Fibroblast of peridontal ligament (primary cell): ENCODE measurements at regions not wholly inside any gene's neighbourhood (a gene's known extent, or its start where the extent isn't known, plus 50 kb on each side); places are given as distances from the start of the nearest gene placed in this dataset.
"Not testable (repeated sequence)": the region's sequence is repeated elsewhere in the genome, so short reads cannot be mapped to it uniquely, and the experiment has no call there.

ENCODE experiments used
- DNase-seq: peaks from one replicate; pipeline ENCODE4 v3.0.0-alpha.2; 2010; ENCODE audit errors: extremely low read depth

DNA sequence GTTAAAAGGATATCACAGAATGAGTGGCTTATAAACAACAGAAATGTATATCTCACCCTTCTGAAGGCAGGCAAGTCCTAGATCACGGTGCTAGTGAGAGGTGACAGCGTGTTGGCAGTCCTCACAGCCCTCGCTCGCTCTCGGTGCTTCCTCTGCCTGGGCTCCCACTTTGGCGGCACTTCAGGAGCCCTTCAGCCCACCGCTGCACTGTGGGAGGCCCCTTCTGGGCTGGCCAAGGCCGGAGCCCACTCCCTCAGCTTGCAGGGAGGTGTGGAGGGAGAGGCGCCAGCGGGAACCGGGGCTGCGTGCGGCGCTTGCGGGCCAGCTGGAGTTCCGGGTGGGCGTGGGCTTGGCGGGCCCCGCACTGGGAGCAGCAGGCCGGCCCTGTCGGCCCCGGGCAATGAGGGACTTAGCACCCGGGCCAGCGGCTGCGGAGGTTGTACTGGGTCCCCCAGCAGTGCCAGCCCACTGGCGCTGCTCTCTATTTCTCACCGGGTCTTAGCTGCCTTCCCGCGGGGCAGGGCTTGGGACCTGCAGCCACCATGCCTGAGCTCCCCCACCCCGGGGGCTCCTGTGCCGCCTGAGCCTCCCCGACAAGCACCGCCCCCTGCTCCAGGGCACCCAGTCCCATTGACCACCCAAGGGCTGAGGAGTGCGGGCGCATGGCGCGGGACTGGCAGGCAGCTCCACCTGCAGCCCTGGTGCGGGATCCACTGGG lies 778.1 kb downstream of the DIPK2A start:
- not testable (repeated sequence) for DNase-seq

DNA sequence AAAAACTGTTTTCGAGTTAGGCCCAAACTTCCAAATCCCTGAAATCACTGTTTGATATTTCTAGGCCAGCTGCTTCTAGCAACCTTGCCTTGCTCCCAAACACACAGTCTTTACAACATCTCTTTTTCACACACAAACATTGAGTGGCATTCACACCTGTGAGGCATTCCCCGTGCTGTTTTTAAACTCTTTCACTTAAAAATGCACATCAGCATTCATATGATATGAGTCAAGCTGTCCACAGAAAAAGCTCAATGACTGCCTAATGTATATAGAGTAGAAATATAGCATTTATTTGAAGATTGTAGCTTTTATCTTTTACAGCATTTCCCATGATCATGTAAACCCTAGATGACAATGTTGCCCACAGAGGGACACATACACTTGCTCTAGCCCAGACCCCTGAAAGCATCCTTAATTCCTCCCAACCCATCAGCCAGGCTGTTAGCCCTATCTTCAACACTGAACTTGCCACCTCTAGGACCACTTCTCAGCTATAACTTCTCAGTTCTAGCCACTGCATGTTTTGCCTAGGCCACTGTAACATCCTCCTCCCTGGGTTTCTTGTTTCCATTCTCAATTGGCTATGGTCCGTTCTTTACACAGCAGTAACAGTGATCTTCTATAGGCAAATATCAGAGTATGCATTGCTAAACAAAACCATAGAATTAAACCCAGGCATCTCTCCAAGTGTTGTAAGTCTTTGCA lies 782.6 kb downstream of the DIPK2A start:
- DNase-seq, result no peak

DNA sequence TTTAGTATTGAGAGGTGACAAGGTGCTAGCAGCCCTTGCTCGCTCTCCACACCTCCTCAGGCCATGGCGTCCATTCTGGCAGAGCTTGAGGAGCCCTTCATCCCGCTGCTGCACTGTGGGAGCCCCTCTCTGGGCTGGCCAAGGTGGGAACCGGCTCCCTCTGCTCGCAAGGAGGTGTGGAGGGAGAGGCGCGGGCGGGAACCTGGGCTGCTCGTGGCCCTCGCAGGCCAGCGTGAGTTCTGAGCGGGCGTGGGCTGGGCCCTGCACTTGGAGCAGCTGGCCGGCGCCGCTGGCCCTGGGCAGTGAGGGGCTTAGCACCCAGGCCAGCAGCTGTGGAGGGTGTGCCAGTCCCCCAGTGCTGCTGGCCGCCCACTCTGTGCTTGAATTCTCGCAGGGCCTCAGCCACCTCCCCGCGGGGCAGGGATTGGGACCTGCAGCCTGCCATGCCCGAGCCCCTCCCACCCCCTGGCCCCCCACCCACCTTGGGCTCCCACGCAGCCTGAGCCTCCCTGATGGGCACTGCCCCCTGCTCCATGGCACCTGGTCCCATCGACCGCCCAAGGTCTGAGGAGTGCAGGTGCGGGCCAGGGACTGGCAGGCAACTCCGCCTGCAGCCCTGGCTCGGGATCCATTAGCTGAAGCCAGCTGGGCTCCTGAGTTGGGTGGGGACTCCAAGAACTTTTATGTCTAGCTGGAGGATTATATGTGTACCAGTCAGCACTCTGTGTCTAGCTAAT lies 785.2 kb downstream of the DIPK2A start:
- DNase-seq, result no peak

DNA sequence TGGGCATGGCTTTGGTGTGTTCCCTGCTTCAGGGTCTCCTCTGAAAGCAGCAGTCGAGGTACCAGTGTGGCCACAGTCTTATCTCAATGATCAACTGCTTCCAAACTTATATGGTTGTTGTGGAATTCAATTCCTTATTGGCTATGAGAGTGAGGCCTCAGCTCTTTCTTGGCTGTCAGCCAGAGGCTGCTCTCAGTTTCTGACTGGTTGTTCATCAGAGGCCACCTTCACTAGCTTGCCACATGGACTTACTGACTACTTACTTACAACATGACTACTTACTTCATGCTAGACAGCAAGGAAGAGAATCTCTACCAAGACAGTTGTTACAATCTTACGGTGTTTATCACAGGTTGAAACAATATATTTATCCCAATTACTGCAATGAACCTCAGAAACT lies 789.2 kb downstream of the DIPK2A start:
- peak; percentile 5 for DNase-seq

DNA sequence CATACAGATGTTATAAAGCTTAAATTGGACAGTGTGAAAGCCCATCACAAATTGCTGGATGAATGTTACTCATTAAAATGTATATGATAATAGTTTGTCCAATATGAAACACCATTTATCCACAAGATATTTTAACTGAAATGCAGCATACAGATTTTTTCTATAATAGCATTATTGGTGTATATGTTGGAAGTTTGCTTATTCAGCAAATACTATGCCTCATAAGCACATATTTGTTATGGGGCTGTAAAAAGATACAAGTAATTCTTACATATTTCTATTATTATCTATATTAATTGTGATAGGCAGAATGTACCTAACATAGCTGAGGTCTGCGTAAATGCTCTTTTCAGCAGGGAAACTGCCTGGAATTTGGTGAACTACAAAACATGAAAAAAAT lies 790.5 kb downstream of the DIPK2A start:
- no peak for DNase-seq

DNA sequence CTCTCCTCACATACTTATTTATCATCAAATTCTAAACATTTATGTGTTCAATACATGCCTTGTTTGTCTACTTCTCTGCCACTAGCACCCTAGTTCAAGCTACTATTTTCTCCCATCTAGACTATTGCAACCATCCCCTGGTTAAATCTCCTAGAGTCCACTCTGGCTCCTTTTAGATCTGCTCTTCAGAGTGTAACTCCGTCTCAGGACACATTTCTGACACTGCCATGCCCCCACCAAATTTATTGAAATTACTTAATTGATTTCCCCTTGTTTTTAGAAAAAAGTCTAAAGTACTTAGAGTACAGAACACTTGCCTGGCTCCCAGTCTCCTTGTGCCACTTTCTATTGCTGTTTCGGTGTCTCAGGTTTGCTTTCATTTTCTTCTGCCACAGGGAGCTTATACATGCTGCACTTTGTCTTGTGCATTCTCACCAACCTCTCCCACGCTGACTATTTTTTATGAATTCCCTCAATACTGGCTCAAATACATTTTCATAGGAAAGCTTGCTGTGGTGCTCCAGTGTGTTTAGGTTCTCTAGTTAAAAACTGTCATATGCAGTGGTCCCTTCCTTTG lies 792.3 kb downstream of the DIPK2A start:
- DNase-seq, result peak; percentile 27

DNA sequence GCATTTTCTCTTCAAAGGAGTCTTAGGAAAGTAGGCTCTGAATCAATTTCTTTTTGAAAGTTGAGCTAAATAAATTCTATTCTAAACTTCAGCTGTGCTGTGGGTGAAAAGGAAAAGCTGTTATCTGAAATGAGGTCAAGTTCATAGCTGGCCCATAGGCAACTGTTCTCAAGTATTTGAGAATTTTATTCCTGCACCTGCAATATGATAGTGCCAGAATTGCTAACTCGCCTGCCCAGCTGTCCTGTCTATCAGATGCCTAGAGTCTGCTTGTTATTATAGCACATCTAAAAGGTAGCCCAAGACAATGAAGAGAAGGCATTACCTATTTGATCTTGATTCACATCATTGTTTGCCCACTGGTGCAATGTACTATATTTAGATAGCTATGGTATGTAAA lies 798.7 kb downstream of the DIPK2A start:
- no peak for DNase-seq

DNA sequence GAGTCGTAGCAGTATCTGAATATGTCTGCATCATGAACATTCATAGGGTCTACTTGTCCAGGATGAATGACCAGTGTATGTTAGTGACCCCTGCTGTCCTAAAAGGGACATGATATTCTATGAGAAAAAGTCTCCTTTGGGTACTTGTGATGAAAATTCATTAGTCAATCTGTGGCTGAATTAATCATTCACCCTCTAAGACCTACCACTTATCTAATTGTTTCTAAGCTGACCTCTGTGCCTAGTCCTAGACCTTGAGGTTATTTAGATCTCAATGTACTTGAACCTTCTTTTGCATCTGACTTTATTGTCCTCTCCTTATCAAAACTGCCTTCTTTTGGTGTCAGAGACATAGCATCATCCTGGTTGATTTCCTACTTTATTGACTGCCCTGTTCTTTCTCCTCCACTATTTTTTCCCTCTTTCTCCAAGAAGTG lies 799.3 kb downstream of the DIPK2A start:
- DNase-seq, result peak; percentile 71

DNA sequence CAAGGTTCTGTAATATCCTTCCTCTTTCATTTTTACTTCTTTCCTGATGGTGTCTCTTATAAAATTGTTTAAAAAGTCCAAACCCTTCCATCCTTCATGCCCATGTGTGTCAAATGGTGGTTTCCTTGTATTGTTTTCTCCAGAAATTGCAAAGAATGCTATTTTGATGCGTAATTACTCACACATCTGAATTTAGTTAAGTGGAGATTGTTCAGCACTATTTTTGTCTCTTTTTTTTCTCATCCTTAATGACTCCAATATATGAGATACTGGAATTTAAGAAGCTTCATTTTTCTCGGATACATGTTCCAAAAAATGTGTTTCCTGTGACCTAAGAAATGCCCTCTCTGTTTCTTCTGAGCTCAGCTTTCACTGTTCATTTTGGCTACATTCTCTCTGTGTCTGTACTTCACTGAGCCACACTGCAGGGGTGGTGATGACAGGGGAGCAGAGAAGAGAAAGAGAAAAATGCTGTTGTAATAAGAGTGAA lies 799.8 kb downstream of the DIPK2A start:
- DNase-seq, result peak; percentile 62

DNA sequence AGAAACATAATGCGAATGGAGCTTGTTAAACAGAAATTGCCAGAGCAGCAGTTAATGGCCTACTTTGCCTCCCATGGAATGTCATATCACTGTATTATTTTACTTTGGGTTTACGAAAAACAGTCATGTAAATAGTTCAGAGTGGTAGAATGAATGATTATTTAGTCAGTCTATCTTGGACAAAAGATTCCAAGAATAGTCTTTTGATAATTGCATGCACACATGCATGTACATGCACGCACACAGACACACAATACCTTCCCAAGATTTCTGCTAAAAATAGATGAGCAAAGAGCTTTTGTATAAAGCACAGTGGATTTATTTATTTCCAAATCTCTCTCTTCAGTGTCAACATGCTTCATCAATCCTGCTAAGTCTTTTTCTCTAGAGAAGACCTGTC lies 800.7 kb downstream of the DIPK2A start:
- DNase-seq, result no peak

DNA sequence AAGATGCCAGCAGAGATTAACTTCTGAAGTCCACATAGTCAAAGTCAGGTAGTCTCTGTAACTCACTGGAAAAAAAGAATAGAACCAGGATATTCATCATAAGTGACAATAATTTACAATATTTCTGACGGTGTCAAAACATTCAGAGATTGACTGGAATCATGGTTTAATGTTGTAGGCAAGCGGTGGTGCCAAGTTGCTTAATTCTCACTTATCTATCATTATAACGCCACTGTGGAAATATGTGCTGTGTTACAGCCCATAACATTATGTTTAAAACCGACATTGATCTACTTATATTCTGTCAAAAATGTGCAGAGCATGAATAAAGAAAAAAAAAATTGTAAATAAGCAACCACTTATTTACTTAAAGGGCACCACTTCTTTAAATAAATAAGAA lies 801.7 kb downstream of the DIPK2A start:
- no peak for DNase-seq

DNA sequence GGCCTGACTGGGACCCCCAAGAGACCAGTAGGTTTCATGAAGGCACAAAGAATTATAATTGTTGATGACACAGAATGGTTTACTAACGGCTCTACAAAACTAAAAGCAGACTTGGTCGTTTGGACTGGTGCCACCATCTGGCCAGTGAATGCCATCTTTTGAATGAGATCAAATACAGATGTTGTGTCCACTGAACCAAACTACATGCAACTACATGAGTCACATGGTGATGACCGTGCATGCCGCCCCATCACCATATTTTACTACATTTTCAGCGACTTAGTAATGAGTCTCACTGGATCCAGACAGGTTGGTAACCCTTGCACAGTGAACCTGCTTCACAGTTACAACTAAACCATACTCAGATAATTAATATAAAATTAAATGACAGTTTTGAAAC lies 803.3 kb downstream of the DIPK2A start:
- DNase-seq, result peak; percentile 87

DNA sequence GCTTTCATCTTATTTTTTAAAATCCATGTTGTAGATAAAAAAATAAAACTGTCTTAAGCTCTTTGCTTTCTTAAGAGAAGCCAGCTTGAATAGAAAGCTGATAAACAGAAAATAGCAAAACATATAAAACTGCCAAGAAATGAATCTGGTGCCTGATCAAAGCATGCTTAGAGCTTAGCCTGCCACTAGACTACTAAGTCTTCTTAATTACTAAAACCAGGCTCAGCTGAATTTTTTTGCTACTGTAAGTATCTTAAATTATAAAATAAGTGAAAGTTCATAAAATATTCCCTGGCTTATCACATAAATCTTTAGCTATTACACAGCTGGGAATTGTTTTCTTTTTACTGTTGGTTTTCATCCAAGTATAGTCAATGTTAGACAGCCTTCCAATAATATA lies 803.9 kb downstream of the DIPK2A start:
- DNase-seq, result no peak

DNA sequence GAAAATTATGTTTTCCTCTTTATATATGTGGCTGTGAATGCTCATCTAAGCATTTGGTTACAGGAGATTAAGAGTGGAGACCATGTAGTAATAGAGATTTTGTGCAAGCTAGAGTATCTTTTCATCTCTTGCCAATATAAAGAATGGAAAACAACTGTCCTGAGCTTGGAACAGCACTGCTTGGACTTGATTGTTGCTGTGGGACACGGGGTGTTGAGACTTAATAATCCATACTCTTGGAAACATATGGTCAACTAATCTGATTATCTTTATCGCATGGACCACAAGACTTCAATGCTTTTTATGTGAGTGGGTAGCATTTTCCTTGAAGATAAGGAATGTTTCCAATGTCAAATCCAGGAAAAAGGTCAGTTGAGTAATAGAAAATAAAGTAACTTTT lies 806.3 kb downstream of the DIPK2A start:
- no peak for DNase-seq

DNA sequence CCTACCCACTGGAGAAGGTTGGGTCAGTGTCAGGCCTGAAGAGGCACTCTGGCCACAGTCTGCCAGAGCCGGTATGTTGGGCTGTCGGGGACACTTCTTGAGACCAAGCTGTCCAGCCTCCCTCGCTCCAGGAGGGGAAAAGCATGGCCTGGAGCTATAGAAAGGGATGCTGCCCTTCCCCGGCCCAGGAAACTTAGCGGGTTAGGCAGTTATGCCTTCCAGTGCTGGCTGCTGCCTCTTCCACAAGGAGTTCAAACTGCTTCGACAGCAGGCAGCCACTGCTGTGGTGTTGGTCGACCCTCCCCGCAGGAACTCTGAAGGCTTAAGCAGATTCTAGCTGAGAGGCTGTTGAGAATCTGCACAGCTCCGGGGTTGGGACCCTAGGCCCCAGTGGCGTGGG lies 819.4 kb downstream of the DIPK2A start:
- DNase-seq, result no peak

DNA sequence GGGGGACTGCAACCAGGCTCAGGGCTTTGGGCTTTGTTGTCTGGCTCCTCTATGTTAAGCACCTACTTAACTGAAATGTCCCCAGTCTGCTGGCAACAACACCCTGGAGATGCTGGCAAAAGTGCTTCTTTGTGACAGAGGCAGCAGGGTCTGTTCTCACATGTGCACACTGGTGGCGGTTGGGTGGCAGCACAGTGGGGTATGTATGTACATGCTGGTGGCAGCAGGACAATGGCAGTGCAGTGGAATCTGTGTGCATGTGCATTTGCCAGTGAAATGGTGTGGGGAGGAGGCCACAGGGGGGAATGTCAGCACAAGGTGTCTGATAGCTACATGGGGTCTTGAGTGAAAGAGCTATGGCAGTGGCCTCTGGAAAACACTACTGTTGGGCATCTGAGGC lies 830.3 kb downstream of the DIPK2A start:
- no peak for DNase-seq

DNA sequence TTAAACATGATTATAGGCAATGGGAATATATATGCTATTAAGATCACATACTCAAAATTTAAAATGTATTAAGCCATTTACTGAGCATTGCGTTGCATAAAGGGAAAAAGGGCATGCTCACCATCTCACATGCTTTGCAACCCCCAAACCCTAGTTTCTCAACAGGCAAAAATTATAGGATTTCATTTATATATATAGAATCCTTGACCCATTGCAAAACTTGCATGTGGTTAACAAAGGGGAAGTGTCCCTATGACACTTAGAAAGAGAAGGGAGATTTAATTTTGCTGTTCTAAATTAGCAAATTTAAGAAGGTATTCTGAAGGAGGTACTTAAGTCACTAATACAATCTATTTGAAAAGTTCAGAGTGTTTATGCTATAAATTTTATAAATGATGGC lies 837.8 kb downstream of the DIPK2A start:
- DNase-seq, result no peak

DNA sequence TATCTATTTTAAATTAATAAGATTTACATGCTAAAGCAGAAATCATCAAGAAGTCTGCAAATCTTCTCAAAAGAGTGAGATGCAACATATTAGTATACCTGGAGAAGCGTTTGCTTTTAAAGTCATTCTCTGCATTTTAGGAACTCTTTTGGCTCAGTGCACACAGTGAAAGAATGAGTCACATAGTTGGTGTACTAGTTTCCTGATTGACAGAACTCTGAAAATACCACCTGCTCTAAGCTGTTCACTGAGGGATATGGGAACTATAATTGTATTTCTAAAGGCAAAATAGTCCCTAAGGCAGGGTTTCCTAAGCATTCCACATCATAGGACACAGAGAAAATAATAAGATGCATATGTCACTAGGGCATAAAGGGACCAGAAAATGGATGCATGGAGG lies 838.5 kb downstream of the DIPK2A start:
- no peak for DNase-seq

DNA sequence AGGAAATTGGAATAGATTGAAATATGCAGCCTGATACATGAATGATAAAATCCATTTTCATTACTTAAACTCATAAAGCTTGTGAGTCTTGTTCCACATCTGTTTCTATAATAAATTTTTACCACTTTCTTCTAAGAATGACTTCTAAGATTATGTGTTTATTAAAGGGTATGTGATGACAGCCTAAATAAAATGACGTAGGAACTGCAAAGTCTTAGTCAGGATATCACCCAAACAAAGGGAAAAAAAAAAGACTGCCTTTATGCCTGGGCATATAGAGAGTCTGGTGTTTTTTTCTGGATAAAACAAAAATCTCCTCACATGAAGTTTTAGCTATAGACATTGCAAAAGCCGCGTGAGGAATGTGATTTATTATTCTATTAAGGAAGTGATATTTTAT lies 844.0 kb downstream of the DIPK2A start:
- DNase-seq, result no peak

DNA sequence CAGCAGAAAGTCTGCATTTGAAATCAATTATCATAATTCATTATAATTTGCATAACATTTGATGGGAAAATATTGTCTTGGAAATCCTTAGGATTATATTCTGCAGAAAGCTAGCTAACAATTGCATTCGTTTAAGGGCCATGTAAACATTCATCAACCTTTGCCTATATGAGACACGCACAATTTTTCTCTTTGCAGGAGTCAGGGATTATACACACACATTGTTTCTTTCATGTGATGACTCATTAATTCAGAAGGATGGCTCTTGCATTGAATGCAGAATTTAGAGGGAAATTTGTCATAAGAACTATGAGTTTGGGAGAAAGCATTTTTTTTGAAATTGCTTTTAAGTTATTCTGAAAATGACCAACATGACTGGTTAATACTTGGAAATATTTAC lies 844.7 kb downstream of the DIPK2A start:
- no peak for DNase-seq

DNA sequence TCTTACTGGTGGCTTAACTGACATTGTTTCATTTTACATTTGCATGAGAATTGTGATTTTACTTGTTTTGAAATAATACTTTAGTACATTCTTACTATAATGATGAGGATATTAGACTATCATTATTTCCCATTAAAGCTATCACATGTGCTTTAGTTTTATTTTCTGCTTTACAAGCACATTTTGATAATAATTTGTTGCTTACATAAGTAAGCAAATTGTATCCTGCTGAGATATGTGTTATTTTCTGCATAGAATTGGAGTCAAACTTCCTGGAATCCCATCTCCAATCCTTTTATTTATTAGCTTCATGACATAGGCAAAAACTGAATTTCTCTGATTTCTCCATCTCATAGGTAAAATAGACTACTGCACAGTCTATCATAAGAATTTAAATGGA lies 847.4 kb downstream of the DIPK2A start:
- DNase-seq, result no peak

DNA sequence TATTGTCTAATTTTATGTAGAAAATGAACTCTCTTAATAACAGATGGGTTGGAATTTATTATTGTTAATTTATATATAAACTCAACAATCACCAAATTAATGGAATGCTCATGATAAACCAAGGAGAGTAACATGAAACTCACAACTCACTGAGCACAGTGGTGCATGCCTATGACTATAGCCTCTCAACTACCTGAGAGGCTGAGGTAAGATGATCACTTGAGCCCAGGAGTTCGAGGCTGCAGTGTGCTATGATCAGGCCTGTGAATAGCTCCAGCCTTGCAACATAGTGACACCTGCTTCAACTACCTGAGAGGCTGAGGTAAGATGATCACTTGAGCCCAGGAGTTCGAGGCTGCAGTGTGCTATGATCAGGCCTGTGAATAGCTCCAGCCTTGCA lies 848.6 kb downstream of the DIPK2A start:
- DNase-seq, result not testable (repeated sequence)
